ENCODE measurements at regions not wholly inside any gene's neighbourhood (a gene's known extent, or its start where the extent isn't known, plus 50 kb on each side); places are given as distances from the start of the nearest gene placed in this dataset.
A peak's percentile ranks its signal among the peaks of the same experiment; 100 is the strongest.
"Not testable (repeated sequence)": the region's sequence is repeated elsewhere in the genome, so short reads cannot be mapped to it uniquely, and the experiment has no call there.

GRCh38 chr1:239951511-239952140, 140.1 kb upstream of the FMN2 start:
- peak; percentile 71 for DNase-seq

GRCh38 chr1:239952348-239953308, 139.1 kb upstream of the FMN2 start:
- DNase-seq, result peak; percentile 27

- no peak for DNase-seq
Measured at GRCh38 chr1:239954836-239955235, 136.8 kb upstream of the FMN2 start.

- DNase-seq, result no peak
Measured at GRCh38 chr1:239955431-239955830, 136.3 kb upstream of the FMN2 start.

- no peak for DNase-seq
Measured at GRCh38 chr1:239956263-239956662, 135.4 kb upstream of the FMN2 start.

- DNase-seq, result no peak
Measured at GRCh38 chr1:239958063-239958462, 133.6 kb upstream of the FMN2 start.

GRCh38 chr1:239960366-239960765, 131.3 kb upstream of the FMN2 start:
- no peak for DNase-seq

- no peak for DNase-seq
Measured at GRCh38 chr1:239963856-239964255, 127.8 kb upstream of the FMN2 start.

GRCh38 chr1:239976130-239976968, 115.3 kb upstream of the FMN2 start:
- peak; percentile 61 for DNase-seq

- no peak for DNase-seq
Measured at GRCh38 chr1:239977416-239977815, 114.3 kb upstream of the FMN2 start.

- no peak for DNase-seq
Measured at GRCh38 chr1:239979456-239979855, 112.2 kb upstream of the FMN2 start.

GRCh38 chr1:239982762-239983161, 108.9 kb upstream of the FMN2 start:
- DNase-seq, result no peak

GRCh38 chr1:239985044-239985443, 106.6 kb upstream of the FMN2 start:
- DNase-seq, result no peak

- peak; percentile 40 for DNase-seq
Measured at GRCh38 chr1:239987103-239987745, 104.5 kb upstream of the FMN2 start.

- DNase-seq, result no peak
Measured at GRCh38 chr1:239989990-239990389, 101.7 kb upstream of the FMN2 start.

GRCh38 chr1:239992566-239992965, 99.1 kb upstream of the FMN2 start:
- DNase-seq, result not testable (repeated sequence)

- no peak for DNase-seq
Measured at GRCh38 chr1:239993366-239993765, 98.3 kb upstream of the FMN2 start.

GRCh38 chr1:239995281-239995680, 96.4 kb upstream of the FMN2 start:
- DNase-seq, result no peak

- DNase-seq, result no peak
Measured at GRCh38 chr1:239997160-239997514, 94.5 kb upstream of the FMN2 start.

GRCh38 chr1:239997515-239998311, 94.0 kb upstream of the FMN2 start:
- DNase-seq, result peak; percentile 27

- no peak for DNase-seq
Measured at GRCh38 chr1:239998312-239998649, 93.4 kb upstream of the FMN2 start.

GRCh38 chr1:239999170-239999569, 92.5 kb upstream of the FMN2 start:
- no peak for DNase-seq

All from stimulated activated CD4-positive, alpha-beta T cell treated with anti-CD3 and anti-CD28 coated beads, Interleukin-15, amount 100 ng/mL, for 24 hours (primary cell).